ENCODE measurements at regions not wholly inside any gene's neighbourhood (a gene's known extent, or its start where the extent isn't known, plus 50 kb on each side); places are given as distances from the start of the nearest gene placed in this dataset.

GRCh38 chr11:119886667-119887230 is 157.7 kb upstream of the NECTIN1 start:
- Histone ChIP-seq H3K27me3 (ENCODE audit: low read depth, low read length) (no peaks in the 10 kb centered on the region), H3K27ac (ENCODE audit: low read length) (no peak overlapping the region), H3K4me3 (ENCODE audit: low read depth in 1 of 2, low read length in 2 of 2) (no peak overlapping the region), H3K36me3 (ENCODE audit: control insufficient read depth in 1 of 2, insufficient read depth in 2 of 2, low read length in 2 of 2) (no peaks in the 10 kb centered on the region), H3K9me3 (ENCODE audit: control insufficient read depth in 1 of 2, low read length in 2 of 2) (no peaks in the 10 kb centered on the region), H3K4me1 (ENCODE audit: control insufficient read depth in 1 of 2, insufficient read depth in 2 of 2, low read length in 2 of 2) (no peaks in the 10 kb centered on the region)

GRCh38 chr11:119885861-119886567 is 157.0 kb upstream of the NECTIN1 start:
- Histone ChIP-seq H3K4me1 (ENCODE audit: control insufficient read depth in 1 of 2, insufficient read depth in 2 of 2, low read length in 2 of 2) (no peaks in the 10 kb centered on the region), H3K4me3 (ENCODE audit: low read depth in 1 of 2, low read length in 2 of 2) (no peak overlapping the region), H3K9me3 (ENCODE audit: control insufficient read depth in 1 of 2, low read length in 2 of 2) (no peaks in the 10 kb centered on the region), H3K27me3 (ENCODE audit: low read depth, low read length) (no peaks in the 10 kb centered on the region), H3K27ac (ENCODE audit: low read length) (no peak overlapping the region), H3K36me3 (ENCODE audit: control insufficient read depth in 1 of 2, insufficient read depth in 2 of 2, low read length in 2 of 2) (no peaks in the 10 kb centered on the region)

GRCh38 chr11:119885067-119885466 is 156.1 kb upstream of the NECTIN1 start:
- H3K27me3 ChIP-seq (ENCODE audit: low read depth, low read length): no peaks in the 10 kb centered on the region
- H3K27ac ChIP-seq (ENCODE audit: low read length): no peak overlapping the region
- H3K4me3 ChIP-seq (ENCODE audit: low read depth in 1 of 2, low read length in 2 of 2): no peak overlapping the region
- no peaks in the 10 kb centered on the region for H3K9me3 ChIP-seq (ENCODE audit: control insufficient read depth in 1 of 2, low read length in 2 of 2)
- no peaks in the 10 kb centered on the region for H3K4me1 ChIP-seq (ENCODE audit: control insufficient read depth in 1 of 2, insufficient read depth in 2 of 2, low read length in 2 of 2)
- H3K36me3 ChIP-seq (ENCODE audit: control insufficient read depth in 1 of 2, insufficient read depth in 2 of 2, low read length in 2 of 2): no peaks in the 10 kb centered on the region

- Histone ChIP-seq H3K4me3 (ENCODE audit: low read depth in 1 of 2, low read length in 2 of 2) (no peak overlapping the region), H3K36me3 (ENCODE audit: control insufficient read depth in 1 of 2, insufficient read depth in 2 of 2, low read length in 2 of 2) (no peaks in the 10 kb centered on the region), H3K4me1 (ENCODE audit: control insufficient read depth in 1 of 2, insufficient read depth in 2 of 2, low read length in 2 of 2) (no peaks in the 10 kb centered on the region), H3K27me3 (ENCODE audit: low read depth, low read length) (no peaks in the 10 kb centered on the region), H3K9me3 (ENCODE audit: control insufficient read depth in 1 of 2, low read length in 2 of 2) (no peaks in the 10 kb centered on the region), H3K27ac (ENCODE audit: low read length) (no peak overlapping the region)
Measured at GRCh38 chr11:119882316-119882715, 153.3 kb upstream of the NECTIN1 start.

GRCh38 chr11:119880873-119881272 is 151.9 kb upstream of the NECTIN1 start:
- no peaks in the 10 kb centered on the region for H3K9me3 ChIP-seq (ENCODE audit: control insufficient read depth in 1 of 2, low read length in 2 of 2)
- no peaks in the 10 kb centered on the region for H3K27me3 ChIP-seq (ENCODE audit: low read depth, low read length)
- no peaks in the 10 kb centered on the region for H3K36me3 ChIP-seq (ENCODE audit: control insufficient read depth in 1 of 2, insufficient read depth in 2 of 2, low read length in 2 of 2)
- no peak overlapping the region for H3K4me3 ChIP-seq (ENCODE audit: low read depth in 1 of 2, low read length in 2 of 2)
- no peak overlapping the region for H3K27ac ChIP-seq (ENCODE audit: low read length)
- H3K4me1 ChIP-seq (ENCODE audit: control insufficient read depth in 1 of 2, insufficient read depth in 2 of 2, low read length in 2 of 2): no peaks in the 10 kb centered on the region

- no peak overlapping the region for H3K4me3 ChIP-seq (ENCODE audit: low read depth in 1 of 2, low read length in 2 of 2)
- H3K4me1 ChIP-seq (ENCODE audit: control insufficient read depth in 1 of 2, insufficient read depth in 2 of 2, low read length in 2 of 2): no peaks in the 10 kb centered on the region
- H3K9me3 ChIP-seq (ENCODE audit: control insufficient read depth in 1 of 2, low read length in 2 of 2): no peaks in the 10 kb centered on the region
- H3K36me3 ChIP-seq (ENCODE audit: control insufficient read depth in 1 of 2, insufficient read depth in 2 of 2, low read length in 2 of 2): no peaks in the 10 kb centered on the region
- H3K27ac ChIP-seq (ENCODE audit: low read length): no peak overlapping the region
- no peaks in the 10 kb centered on the region for H3K27me3 ChIP-seq (ENCODE audit: low read depth, low read length)
Measured at GRCh38 chr11:119880143-119880542, 151.1 kb upstream of the NECTIN1 start.

- no peaks in the 10 kb centered on the region for H3K4me1 ChIP-seq (ENCODE audit: control insufficient read depth in 1 of 2, insufficient read depth in 2 of 2, low read length in 2 of 2)
- no peaks in the 10 kb centered on the region for H3K36me3 ChIP-seq (ENCODE audit: control insufficient read depth in 1 of 2, insufficient read depth in 2 of 2, low read length in 2 of 2)
- H3K27ac ChIP-seq (ENCODE audit: low read length): no peak overlapping the region
- H3K27me3 ChIP-seq (ENCODE audit: low read depth, low read length): no peaks in the 10 kb centered on the region
- H3K9me3 ChIP-seq (ENCODE audit: control insufficient read depth in 1 of 2, low read length in 2 of 2): no peaks in the 10 kb centered on the region
- H3K4me3 ChIP-seq (ENCODE audit: low read depth in 1 of 2, low read length in 2 of 2): no peak overlapping the region
Measured at GRCh38 chr11:119878990-119879389, 150.0 kb upstream of the NECTIN1 start.

GRCh38 chr11:119876841-119877240 is 147.8 kb upstream of the NECTIN1 start:
- no peak overlapping the region for H3K27ac ChIP-seq (ENCODE audit: low read length)
- H3K4me1 ChIP-seq (ENCODE audit: control insufficient read depth in 1 of 2, insufficient read depth in 2 of 2, low read length in 2 of 2): no peaks in the 10 kb centered on the region
- H3K27me3 ChIP-seq (ENCODE audit: low read depth, low read length): no peaks in the 10 kb centered on the region
- no peak overlapping the region for H3K4me3 ChIP-seq (ENCODE audit: low read depth in 1 of 2, low read length in 2 of 2)
- H3K36me3 ChIP-seq (ENCODE audit: control insufficient read depth in 1 of 2, insufficient read depth in 2 of 2, low read length in 2 of 2): no peaks in the 10 kb centered on the region
- H3K9me3 ChIP-seq (ENCODE audit: control insufficient read depth in 1 of 2, low read length in 2 of 2): no peaks in the 10 kb centered on the region

GRCh38 chr11:119875841-119876600 is 147.0 kb upstream of the NECTIN1 start:
- Histone ChIP-seq H3K27me3 (ENCODE audit: low read depth, low read length) (no peaks in the 10 kb centered on the region), H3K4me3 (ENCODE audit: low read depth in 1 of 2, low read length in 2 of 2) (no peak overlapping the region), H3K4me1 (ENCODE audit: control insufficient read depth in 1 of 2, insufficient read depth in 2 of 2, low read length in 2 of 2) (no peaks in the 10 kb centered on the region), H3K27ac (ENCODE audit: low read length) (no peak overlapping the region), H3K36me3 (ENCODE audit: control insufficient read depth in 1 of 2, insufficient read depth in 2 of 2, low read length in 2 of 2) (no peaks in the 10 kb centered on the region), H3K9me3 (ENCODE audit: control insufficient read depth in 1 of 2, low read length in 2 of 2) (no peaks in the 10 kb centered on the region)

GRCh38 chr11:119874660-119875238 is 145.7 kb upstream of the NECTIN1 start:
- Histone ChIP-seq H3K4me1 (ENCODE audit: control insufficient read depth in 1 of 2, insufficient read depth in 2 of 2, low read length in 2 of 2) (no peaks in the 10 kb centered on the region), H3K27me3 (ENCODE audit: low read depth, low read length) (no peaks in the 10 kb centered on the region), H3K27ac (ENCODE audit: low read length) (no peak overlapping the region), H3K4me3 (ENCODE audit: low read depth in 1 of 2, low read length in 2 of 2) (no peak overlapping the region), H3K9me3 (ENCODE audit: control insufficient read depth in 1 of 2, low read length in 2 of 2) (no peaks in the 10 kb centered on the region), H3K36me3 (ENCODE audit: control insufficient read depth in 1 of 2, insufficient read depth in 2 of 2, low read length in 2 of 2) (no peaks in the 10 kb centered on the region)

- no peaks in the 10 kb centered on the region for H3K9me3 ChIP-seq (ENCODE audit: control insufficient read depth in 1 of 2, low read length in 2 of 2)
- no peak overlapping the region for H3K27ac ChIP-seq (ENCODE audit: low read length)
- H3K36me3 ChIP-seq (ENCODE audit: control insufficient read depth in 1 of 2, insufficient read depth in 2 of 2, low read length in 2 of 2): no peaks in the 10 kb centered on the region
- no peak overlapping the region for H3K4me3 ChIP-seq (ENCODE audit: low read depth in 1 of 2, low read length in 2 of 2)
- H3K4me1 ChIP-seq (ENCODE audit: control insufficient read depth in 1 of 2, insufficient read depth in 2 of 2, low read length in 2 of 2): no peaks in the 10 kb centered on the region
- H3K27me3 ChIP-seq (ENCODE audit: low read depth, low read length): no peaks in the 10 kb centered on the region
Measured at GRCh38 chr11:119873761-119874421, 144.9 kb upstream of the NECTIN1 start.
